GM12864 (cell line): ENCODE measurements at regions not wholly inside any gene's neighbourhood (a gene's known extent, or its start where the extent isn't known, plus 50 kb on each side); places are given as distances from the start of the nearest gene placed in this dataset.

ENCODE experiments used
- DNase-seq: peaks from one replicate; pipeline ENCODE4 v3.0.0-alpha.2; 2011; ENCODE audit warnings: low read depth
- H3K4me3 ChIP-seq: 2 replicates; pipeline ENCODE4 v1.5.1; 2011; ENCODE audit warnings: mild to moderate bottlenecking, low read depth, low read length, control low read depth
- CTCF ChIP-seq: IDR thresholded peaks from 2 replicates; pipeline ENCODE4 v1.5.1; 2011; ENCODE audit warnings: low read depth, mild to moderate bottlenecking, moderate library complexity, low read length, control low read depth, inconsistent platforms; ENCODE audit errors: missing control alignments

GRCh38 chr7:131781-132482, 60.4 kb upstream of the FAM20C start:
- TF ChIP-seq CTCF, result no peak
- DNase-seq, result no peak
- no peak overlapping the region for H3K4me3 ChIP-seq

- no peak for DNase-seq
- no peak for TF ChIP-seq CTCF
- no peak overlapping the region for H3K4me3 ChIP-seq
These were observed 59.5 kb upstream of the FAM20C start for GRCh38 chr7:132899-133298.

- no peak for TF ChIP-seq CTCF
- no peak overlapping the region for H3K4me3 ChIP-seq
- DNase-seq, result no peak
These were observed 58.9 kb upstream of the FAM20C start for GRCh38 chr7:133470-133869.

- TF ChIP-seq CTCF, result no peak
- no peak for DNase-seq
- no peak overlapping the region for H3K4me3 ChIP-seq
These were observed 58.3 kb upstream of the FAM20C start for GRCh38 chr7:134029-134428.

GRCh38 chr7:134561-135256, 57.7 kb upstream of the FAM20C start:
- DNase-seq, result no peak
- H3K4me3 ChIP-seq, result no peak overlapping the region
- no peak for TF ChIP-seq CTCF

GRCh38 chr7:135257-135653, 57.1 kb upstream of the FAM20C start:
- H3K4me3 ChIP-seq, result no peak overlapping the region
- no peak for TF ChIP-seq CTCF
- DNase-seq, result no peak
